ENCODE measurements at regions not wholly inside any gene's neighbourhood (a gene's known extent, or its start where the extent isn't known, plus 50 kb on each side); places are given as distances from the start of the nearest gene placed in this dataset.
"Not testable (repeated sequence)": the region's sequence is repeated elsewhere in the genome, so short reads cannot be mapped to it uniquely, and the experiment has no call there.

DNA sequence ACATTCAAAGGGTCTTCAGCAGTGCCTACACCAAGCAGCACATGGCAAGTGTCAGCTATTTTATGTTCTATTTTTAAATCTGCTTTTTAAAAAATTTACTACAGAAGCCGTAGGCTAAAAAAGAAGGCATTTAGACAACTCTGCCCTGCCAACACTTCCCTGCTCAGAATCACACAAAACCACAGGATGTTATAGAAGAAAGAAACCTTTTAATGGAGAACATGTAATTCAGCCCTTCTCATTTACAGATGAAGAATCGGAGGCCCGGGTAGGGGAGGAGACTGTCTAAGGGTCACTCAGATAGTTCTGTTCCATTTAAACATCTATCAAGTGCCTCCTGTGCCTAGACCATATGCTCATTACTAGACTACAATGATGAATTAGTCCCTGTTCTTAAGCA, 171.8 kb upstream of the NTF3 start:
- H3K27ac Mint-ChIP-seq: no peak overlapping the region
- DNase-seq (ENCODE audit: low spot score): no peak

DNA sequence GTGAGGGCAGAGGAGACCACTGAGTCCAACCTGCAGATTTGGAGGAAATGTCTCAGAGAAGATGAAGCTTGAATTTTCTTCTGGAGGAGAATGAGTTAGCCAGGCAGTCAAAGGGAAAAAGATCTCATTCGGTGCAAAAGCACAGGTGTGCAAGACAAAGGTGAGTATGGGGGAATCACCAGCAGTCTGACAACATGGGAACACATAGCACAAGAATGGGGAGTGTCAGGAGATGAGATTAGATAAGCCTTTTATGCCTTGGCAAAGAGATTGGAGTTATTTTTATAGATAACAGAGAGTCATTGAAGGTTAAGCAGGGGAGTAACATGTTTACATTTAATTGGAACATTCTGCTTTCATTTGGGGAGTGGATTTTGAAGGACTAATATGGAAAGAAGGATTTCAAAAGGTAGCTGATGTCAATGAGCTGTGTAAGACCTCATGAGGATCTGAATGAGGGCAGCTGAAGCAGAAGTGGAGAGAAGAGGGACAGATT, 171.3 kb upstream of the NTF3 start:
- Mint-ChIP-seq H3K9me3 (no peaks in the 10 kb centered on the region), H3K4me1 (ENCODE audit: low read depth) (no peaks in the 10 kb centered on the region), H3K27ac (no peak overlapping the region), H3K27me3 (ENCODE audit: low read depth) (no peaks in the 10 kb centered on the region), H3K36me3 (ENCODE audit: low read depth) (no peaks in the 10 kb centered on the region), H3K4me3 (no peak overlapping the region)
- no peak for DNase-seq (ENCODE audit: low spot score)

More for the DNA sequence above, 171.8 kb upstream of the NTF3 start:
- H3K36me3 Mint-ChIP-seq (ENCODE audit: low read depth): no peaks in the 10 kb centered on the region
- no peaks in the 10 kb centered on the region for H3K4me1 Mint-ChIP-seq (ENCODE audit: low read depth)
- no peaks in the 10 kb centered on the region for H3K27me3 Mint-ChIP-seq (ENCODE audit: low read depth)
- H3K4me3 Mint-ChIP-seq: no peak overlapping the region
- H3K9me3 Mint-ChIP-seq: no peaks in the 10 kb centered on the region

DNA sequence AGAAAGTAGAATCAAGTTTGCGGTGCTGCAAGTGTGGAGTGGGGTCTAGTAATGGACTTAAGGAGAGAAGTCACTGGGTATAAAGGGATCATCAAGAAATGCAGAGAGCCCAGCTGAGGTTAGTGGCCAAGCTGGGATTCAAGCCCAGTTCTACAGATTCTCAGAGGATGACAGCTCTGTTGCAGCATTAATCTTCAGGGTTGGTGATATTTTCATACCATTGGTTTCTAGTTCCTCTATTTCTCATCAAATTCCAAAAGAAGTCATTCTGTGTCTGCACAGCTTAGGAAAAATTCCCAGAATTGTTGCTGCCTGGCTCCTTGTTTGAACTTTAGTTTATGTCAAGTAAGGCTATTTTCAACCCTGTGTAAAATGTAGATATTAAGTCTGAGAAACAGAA, 169.5 kb upstream of the NTF3 start:
- Mint-ChIP-seq H3K4me3 (no peak overlapping the region), H3K27ac (no peak overlapping the region), H3K4me1 (ENCODE audit: low read depth) (no peaks in the 10 kb centered on the region), H3K36me3 (ENCODE audit: low read depth) (no peaks in the 10 kb centered on the region), H3K27me3 (ENCODE audit: low read depth) (no peaks in the 10 kb centered on the region), H3K9me3 (no peaks in the 10 kb centered on the region)
- DNase-seq (ENCODE audit: low spot score): no peak

DNA sequence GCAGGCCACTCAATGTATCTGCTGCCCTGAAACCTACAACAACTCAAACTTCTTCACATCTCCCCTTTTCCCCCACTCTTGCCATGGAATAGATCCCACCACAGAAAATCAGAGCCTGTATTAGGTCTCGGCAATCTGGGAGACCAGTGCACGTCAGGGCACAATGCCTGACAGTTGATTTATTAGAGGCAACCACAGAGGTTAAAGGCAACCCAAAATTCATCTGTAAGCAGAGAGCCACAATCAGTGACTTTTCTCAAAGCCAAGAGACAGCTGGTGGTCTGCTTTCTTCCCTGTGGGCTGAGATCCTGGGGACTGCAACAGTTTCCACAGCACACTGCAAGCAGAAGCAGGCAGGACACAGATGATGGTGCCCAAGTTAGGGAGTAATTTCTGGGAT, 169.0 kb upstream of the NTF3 start:
- H3K27ac Mint-ChIP-seq: no peak overlapping the region
- H3K4me3 Mint-ChIP-seq: no peak overlapping the region
- DNase-seq (ENCODE audit: low spot score): no peak
- H3K36me3 Mint-ChIP-seq (ENCODE audit: low read depth): no peaks in the 10 kb centered on the region
- no peaks in the 10 kb centered on the region for H3K9me3 Mint-ChIP-seq
- H3K27me3 Mint-ChIP-seq (ENCODE audit: low read depth): no peaks in the 10 kb centered on the region
- no peaks in the 10 kb centered on the region for H3K4me1 Mint-ChIP-seq (ENCODE audit: low read depth)

DNA sequence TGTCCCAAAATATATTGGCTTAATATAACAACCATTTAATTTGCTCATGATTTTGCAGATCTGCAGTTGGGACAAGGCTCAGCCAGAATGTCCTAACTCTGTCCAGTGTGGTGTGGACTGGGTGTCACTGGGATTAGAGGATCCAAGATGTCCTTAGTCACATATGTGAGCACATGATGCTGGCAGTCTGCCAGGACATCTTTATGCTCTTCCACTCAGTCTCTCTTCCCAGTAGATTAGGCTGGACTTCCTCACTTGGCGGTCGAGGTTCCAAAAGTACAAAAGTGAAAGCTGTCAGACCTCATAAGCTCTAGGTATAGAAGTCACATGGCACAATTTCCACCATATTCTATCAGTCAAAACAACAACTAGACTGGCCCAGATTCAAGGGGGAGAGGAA, 167.9 kb upstream of the NTF3 start:
- Mint-ChIP-seq H3K4me1 (ENCODE audit: low read depth) (no peaks in the 10 kb centered on the region), H3K9me3 (no peaks in the 10 kb centered on the region)
- no peak for DNase-seq (ENCODE audit: low spot score)

DNA sequence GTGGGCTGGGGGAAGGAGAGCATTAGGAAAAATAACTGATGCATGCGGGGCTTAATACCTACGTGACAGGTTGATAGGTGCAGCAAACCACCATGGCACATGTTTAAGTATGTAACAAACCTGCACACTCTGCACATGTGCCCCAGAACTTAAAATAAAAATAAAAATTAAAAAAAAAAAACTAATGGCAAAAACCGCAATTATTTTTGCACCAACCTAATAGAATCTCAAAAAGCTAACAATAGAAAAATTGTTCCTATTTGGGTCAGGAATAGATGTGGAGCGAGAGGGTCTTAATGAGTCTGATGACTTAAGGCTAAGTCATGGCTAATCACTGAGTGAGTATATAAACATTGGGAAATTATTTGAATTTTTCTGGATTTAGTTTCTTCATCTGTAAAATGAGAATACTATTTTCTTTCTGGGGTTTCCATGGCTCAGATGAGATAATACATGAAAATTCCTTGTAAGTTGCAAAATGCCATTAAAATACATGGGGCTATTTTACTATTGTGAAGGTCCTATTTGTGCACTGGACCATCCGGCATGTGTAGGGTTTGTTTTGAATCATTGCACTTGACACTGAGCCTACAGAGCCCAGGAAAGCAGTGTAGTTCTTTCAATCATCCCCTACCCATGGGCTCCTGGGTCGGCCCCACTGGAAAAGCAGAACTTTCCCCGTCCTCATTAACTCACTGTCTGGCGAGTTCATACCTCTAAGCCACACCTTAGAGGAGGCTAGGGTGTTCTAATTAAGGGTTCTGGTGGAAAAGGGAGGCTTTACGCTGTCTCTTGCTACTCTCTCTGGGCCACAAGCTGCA, 164.1 kb upstream of the NTF3 start:
- H3K27me3 Mint-ChIP-seq (ENCODE audit: low read depth): no peaks in the 10 kb centered on the region
- no peaks in the 10 kb centered on the region for H3K9me3 Mint-ChIP-seq

More for the DNA sequence above, 167.9 kb upstream of the NTF3 start:
- Mint-ChIP-seq H3K27ac (no peak overlapping the region), H3K36me3 (ENCODE audit: low read depth) (no peaks in the 10 kb centered on the region), H3K27me3 (ENCODE audit: low read depth) (no peaks in the 10 kb centered on the region), H3K4me3 (no peak overlapping the region)

DNA sequence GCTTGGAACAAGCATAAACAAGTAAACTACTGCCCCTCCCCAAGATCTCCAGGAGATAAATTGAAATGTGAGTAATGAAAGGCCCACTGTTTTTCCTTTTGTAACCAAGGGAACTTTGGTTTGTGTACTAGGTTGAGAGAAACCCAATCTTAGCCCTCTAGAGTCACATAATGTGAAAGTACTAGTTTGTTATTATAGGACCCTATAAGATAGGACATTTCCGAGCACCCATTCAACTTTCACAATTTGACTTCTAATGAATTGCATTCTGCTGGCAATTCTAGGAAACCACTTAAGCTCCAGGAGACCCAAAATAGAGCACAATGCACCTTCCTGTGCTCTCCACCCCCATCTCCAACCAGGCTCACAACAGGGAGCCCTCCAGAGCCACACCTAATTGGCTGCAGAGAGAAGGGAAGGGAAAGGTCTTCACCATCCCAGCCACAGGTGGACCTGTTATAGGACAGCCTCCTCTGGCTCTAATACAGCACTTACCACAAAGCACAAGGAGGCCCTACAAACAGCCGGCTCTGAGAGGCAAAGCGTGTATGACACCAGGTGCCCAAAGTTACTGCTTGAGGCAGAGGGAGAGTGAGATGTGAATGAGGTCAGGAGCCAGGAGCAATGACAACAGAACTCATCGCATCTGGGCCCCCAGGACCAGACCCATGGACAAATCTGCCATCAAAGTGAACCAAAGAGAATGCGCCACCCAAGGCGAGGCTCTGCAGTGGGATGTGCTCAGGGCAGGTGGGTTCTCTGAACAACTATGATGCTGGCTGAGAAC, 163.3 kb upstream of the NTF3 start:
- Mint-ChIP-seq H3K27me3 (ENCODE audit: low read depth) (no peaks in the 10 kb centered on the region), H3K36me3 (ENCODE audit: low read depth) (no peaks in the 10 kb centered on the region), H3K4me3 (no peak overlapping the region), H3K9me3 (no peaks in the 10 kb centered on the region), H3K27ac (no peak overlapping the region), H3K4me1 (ENCODE audit: low read depth) (no peaks in the 10 kb centered on the region)
- DNase-seq (ENCODE audit: low spot score): no peak

More for the DNA sequence above, 164.1 kb upstream of the NTF3 start:
- DNase-seq (ENCODE audit: low spot score): no peak
- no peak overlapping the region for H3K27ac Mint-ChIP-seq
- no peaks in the 10 kb centered on the region for H3K4me1 Mint-ChIP-seq (ENCODE audit: low read depth)
- no peaks in the 10 kb centered on the region for H3K36me3 Mint-ChIP-seq (ENCODE audit: low read depth)
- no peak overlapping the region for H3K4me3 Mint-ChIP-seq

DNA sequence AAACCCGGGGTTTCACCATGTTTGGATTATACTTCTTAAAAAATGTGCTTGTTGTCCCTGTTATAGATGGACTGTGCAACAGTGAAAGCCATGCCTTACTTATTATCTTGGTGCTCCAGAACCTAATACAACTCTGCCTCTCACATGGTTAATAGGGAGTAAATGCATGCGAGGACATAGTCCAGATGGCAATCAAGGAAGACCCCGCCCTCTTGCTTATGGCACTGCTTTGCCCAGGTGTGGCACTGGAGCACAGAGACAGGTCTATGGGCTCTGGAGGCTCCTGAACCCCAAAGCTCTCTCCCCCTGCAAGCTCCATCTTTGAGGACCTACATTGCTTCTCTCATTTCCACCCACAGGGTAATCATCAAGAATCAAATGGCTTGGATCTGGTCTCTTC, 162.1 kb upstream of the NTF3 start:
- Mint-ChIP-seq H3K27me3 (ENCODE audit: low read depth) (no peaks in the 10 kb centered on the region), H3K9me3 (no peaks in the 10 kb centered on the region), H3K36me3 (ENCODE audit: low read depth) (no peaks in the 10 kb centered on the region), H3K27ac (no peak overlapping the region), H3K4me1 (ENCODE audit: low read depth) (no peaks in the 10 kb centered on the region), H3K4me3 (no peak overlapping the region)
- no peak for DNase-seq (ENCODE audit: low spot score)

DNA sequence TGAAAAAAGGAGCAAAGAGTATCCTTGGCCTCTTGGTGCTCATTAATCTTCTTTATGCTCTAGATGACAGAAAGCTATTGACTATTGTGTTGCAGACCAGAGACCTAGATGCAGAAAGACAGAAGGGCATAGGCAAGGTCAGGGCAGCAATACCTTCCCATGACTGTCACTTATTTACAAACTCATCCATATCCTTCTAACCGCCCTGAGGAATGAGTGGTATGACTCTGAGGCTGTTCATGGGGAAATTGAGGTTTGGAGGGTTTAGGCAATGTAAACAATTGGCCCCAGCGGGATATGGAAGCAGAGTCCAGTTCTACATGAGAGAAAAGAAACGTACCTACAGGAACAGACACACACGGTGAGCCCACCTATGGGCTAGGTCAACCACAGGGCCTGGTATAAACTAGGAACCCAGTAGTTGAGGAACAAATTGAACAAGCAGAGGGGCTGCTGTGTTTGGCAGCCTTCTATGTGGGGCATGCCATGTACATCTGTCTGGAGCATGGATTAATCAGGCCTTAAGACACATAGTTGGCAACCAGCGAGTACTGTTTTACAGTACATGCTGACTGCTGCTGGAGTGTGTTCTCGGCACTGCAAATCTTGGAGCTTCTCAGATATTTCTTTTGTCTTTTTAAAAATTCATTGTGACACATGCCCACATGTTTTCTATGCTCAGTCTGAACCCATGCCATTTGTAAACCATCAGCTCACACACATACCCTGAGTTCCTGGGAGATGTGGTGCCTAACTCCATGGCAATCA, 159.7 kb upstream of the NTF3 start:
- Mint-ChIP-seq H3K27me3 (ENCODE audit: low read depth) (no peaks in the 10 kb centered on the region), H3K4me1 (ENCODE audit: low read depth) (no peaks in the 10 kb centered on the region), H3K27ac (no peak overlapping the region), H3K36me3 (ENCODE audit: low read depth) (no peaks in the 10 kb centered on the region), H3K9me3 (no peaks in the 10 kb centered on the region), H3K4me3 (no peak overlapping the region)
- no peak for DNase-seq (ENCODE audit: low spot score)

DNA sequence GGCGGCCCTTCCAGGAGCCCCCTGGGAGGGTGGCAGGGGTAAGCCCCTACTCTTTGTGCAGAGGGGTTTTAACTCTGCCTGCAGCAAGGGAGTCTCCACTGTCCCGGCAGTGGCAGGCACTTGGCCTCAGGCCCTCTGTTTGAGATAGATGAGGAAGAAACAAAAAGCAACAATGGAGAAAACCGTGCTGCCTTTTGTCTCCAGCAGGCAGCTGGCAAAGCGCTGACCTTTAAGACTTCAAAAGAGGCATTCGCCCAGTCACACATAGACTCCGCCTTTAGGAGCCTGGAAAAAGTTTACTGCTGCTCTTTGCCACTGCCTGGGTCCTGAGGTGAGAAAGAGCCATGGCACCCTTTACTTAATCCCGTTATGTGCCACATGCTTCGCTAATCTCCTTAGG, 158.2 kb upstream of the NTF3 start:
- Mint-ChIP-seq H3K27me3 (ENCODE audit: low read depth) (no peaks in the 10 kb centered on the region), H3K4me1 (ENCODE audit: low read depth) (no peaks in the 10 kb centered on the region), H3K9me3 (no peaks in the 10 kb centered on the region), H3K27ac (no peak overlapping the region), H3K36me3 (ENCODE audit: low read depth) (no peaks in the 10 kb centered on the region), H3K4me3 (no peak overlapping the region)
- DNase-seq (ENCODE audit: low spot score): no peak

DNA sequence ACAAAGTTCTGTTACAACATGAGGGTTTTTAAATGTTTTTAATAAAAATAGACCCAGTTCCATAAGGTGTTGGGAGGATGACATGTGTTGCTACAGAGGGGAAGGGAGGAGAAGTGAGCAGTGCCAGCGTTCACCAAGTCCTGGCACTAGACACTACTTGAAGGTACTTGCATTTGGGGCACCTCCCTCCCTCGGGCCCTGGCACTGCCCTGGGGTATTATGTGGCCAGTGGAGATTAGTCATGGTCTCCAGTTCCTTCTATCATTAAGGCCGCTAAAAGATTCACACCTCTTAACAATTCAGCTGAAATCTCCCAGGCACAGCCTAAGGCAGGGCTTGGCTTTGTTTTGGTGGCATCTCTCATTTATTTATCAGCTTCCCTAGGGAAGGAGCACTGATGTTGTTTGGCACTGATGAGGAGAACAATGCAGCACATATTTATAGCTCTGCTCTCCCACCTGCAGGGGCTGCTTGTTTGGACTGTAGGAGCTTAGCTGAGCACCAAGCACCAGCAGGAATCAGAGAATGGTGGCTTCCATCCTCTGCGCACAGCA, 155.5 kb upstream of the NTF3 start:
- H3K9me3 Mint-ChIP-seq: no peaks in the 10 kb centered on the region
- DNase-seq (ENCODE audit: low spot score): no peak
- no peaks in the 10 kb centered on the region for H3K36me3 Mint-ChIP-seq (ENCODE audit: low read depth)
- H3K4me1 Mint-ChIP-seq (ENCODE audit: low read depth): no peaks in the 10 kb centered on the region
- H3K4me3 Mint-ChIP-seq: no peak overlapping the region
- H3K27me3 Mint-ChIP-seq (ENCODE audit: low read depth): no peaks in the 10 kb centered on the region
- no peak overlapping the region for H3K27ac Mint-ChIP-seq

DNA sequence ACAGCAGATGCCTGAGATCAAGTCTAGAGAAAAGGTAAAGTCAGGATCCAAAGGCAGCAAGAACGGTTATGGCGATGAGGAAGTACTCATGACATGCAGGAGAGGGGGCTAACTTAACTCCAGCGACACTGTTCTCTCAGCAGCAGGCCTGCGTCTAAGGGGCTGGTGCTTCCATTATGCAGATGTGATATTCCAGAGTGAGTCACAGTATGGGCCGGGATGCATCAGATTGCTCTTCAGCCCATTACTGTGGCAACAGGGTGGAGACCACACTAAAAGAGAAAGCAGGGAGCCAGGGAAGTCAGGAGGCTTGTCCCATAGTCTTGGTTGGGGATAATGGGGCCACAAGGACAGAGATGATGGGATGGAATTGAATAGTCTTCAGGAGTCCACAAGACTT, 151.8 kb upstream of the NTF3 start:
- Mint-ChIP-seq H3K27me3 (ENCODE audit: low read depth) (peaks cover 3% of the 10 kb centered on the region), H3K27ac (no peak overlapping the region), H3K9me3 (no peaks in the 10 kb centered on the region), H3K4me3 (no peak overlapping the region), H3K4me1 (ENCODE audit: low read depth) (no peaks in the 10 kb centered on the region), H3K36me3 (ENCODE audit: low read depth) (no peaks in the 10 kb centered on the region)
- DNase-seq (ENCODE audit: low spot score): no peak

DNA sequence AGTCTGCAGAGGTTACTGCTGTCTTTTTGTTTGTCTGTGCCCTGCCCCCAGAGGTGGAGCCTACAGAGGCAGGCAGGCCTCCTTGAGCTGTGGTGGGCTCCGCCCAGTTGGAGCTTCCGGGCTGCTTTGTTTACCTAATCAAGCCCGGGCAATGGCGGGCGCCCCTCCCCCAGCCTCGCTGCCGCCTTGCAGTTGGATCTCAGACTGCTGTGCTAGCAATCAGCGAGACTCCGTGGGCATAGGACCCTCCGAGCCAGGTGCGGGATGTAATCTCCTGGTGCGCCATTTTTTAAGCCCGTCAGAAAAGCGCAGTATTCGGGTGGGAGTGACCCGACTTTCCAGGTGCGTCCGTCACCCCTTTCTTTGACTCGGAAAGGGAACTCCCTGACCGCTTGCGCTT, 141.5 kb upstream of the NTF3 start:
- not testable (repeated sequence) for H3K36me3 Mint-ChIP-seq (ENCODE audit: low read depth); H3K27me3 Mint-ChIP-seq (ENCODE audit: low read depth); H3K4me1 Mint-ChIP-seq (ENCODE audit: low read depth); H3K4me3 Mint-ChIP-seq; H3K9me3 Mint-ChIP-seq; DNase-seq (ENCODE audit: low spot score); H3K27ac Mint-ChIP-seq

DNA sequence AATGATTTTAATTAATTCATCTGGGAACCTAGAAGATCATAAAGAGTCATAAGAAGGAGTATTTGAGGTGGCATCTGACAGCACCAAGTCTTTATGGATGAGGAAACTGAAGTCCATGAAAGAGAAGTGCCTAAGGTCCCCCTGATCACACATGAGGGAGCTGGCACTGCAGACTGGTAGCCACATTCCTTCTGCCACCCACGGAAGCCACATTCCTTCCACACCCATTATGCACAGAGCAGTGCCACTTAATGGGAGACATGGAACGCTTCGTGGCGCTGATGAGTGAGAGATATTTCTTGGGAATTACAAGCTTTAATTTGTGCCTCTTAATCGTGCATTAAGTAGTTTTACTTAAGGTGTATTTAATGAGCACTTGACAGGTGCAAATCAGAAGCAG, 139.3 kb upstream of the NTF3 start:
- Mint-ChIP-seq H3K27ac (no peak overlapping the region), H3K4me1 (ENCODE audit: low read depth) (no peaks in the 10 kb centered on the region), H3K36me3 (ENCODE audit: low read depth) (no peaks in the 10 kb centered on the region), H3K27me3 (ENCODE audit: low read depth) (no peaks in the 10 kb centered on the region), H3K9me3 (no peaks in the 10 kb centered on the region), H3K4me3 (no peak overlapping the region)
- DNase-seq (ENCODE audit: low spot score): no peak

Measured in T-helper 2 cell treated with Interferon-gamma antibody and Interleukin-4, amounts not matched to agents 5 μg/mL and 100 μg/mL, for 36 hours (primary cell).